ENCODE measurements at regions not wholly inside any gene's neighbourhood (a gene's known extent, or its start where the extent isn't known, plus 50 kb on each side); places are given as distances from the start of the nearest gene placed in this dataset.
"Not testable (repeated sequence)": the region's sequence is repeated elsewhere in the genome, so short reads cannot be mapped to it uniquely, and the experiment has no call there.

DNA sequence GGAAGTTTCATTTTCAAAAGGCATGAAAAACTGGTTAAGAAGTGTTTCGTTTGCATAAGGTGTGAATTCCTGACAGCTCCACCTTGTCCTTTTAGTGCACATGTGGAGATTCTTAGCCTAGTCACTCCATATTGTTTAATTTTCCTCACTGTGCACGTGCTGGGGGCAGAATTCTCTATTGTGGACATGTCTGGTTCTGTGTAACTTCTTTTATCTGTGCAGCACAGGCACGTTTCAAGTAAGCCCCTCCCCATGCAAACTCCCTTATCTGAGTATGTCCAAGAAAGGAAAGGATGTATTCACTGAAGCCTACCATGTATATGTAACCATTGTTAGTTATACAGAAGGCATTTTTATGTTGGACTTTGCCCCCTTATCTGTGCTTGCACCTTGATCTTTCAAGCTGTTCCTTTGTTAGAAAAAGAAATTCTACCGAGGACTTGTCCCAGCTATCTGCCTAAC is 1346.3 kb downstream of the REEP3 start:
- no peak for DNase-seq (ENCODE audit: insufficient read length, low spot score)
- FAIRE-seq, result no peak
- no peak for TF ChIP-seq CTCF (IDR thresholded peaks at IDR 0.05; ENCODE audit: insufficient read depth, missing control alignments)

DNA sequence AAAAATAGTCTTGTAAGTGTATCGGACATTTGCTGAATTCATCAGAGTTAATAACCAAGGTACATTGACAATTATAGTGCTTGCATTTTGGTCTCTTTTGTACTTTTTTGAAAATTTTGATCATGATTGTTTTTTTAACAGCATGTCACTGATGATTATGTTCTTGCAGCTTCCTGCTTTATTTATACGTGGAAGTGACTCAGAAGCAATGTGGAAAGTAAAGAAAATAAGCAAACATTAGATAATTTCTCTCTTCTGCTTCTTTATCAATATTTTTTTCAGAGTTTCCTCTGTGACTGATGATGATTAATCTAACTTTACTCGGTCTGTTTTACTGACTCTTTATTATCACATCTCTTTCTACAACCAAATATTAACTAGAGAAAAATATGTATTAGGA is 1351.9 kb downstream of the REEP3 start:
- no peak for TF ChIP-seq CTCF (IDR thresholded peaks at IDR 0.05; ENCODE audit: insufficient read depth, missing control alignments)
- DNase-seq (ENCODE audit: insufficient read length, low spot score), result no peak
- FAIRE-seq, result no peak

DNA sequence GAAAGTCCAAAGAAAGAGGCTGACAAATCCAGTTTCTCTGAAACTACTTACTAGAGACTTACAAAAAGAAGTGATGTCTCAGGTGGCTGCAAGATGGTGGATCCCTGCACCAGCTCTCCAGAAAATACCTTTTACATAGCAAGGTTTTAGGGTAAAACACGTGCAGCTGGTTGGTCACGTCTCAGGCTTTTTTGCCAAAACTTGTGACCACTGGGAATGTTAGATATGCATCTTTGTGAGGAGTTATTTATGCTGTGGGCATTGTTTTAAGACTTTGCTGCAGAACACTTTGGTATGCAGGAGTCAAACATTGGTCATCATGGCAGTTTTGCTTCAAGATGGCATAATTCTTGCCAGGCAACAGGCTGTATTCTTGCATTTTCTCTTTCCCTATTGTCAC is 1352.8 kb downstream of the REEP3 start:
- FAIRE-seq, result no peak
- no peak for DNase-seq (ENCODE audit: insufficient read length, low spot score)
- TF ChIP-seq CTCF (IDR thresholded peaks at IDR 0.05; ENCODE audit: insufficient read depth, missing control alignments), result no peak

DNA sequence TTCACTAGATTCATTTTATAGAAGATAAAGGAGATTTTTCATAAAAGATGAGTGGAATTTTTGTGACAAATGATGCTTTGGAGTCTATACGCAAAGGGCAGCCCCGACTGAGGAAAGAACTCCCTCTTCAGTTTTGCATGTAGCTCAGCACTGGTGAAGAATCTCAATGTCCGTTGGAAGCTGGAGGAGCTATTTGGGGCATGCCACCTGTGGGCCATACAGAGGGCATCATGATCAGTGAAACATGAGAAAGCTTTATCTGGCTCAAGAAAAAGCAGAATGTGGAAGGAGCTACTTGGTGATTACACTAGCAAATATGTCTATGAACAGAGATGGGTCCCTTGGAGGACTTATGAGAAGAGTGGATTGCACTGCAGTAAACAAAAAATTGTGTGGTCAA is 1359.3 kb downstream of the REEP3 start:
- FAIRE-seq (no peak), DNase-seq (ENCODE audit: insufficient read length, low spot score) (no peak)
- no peak for TF ChIP-seq CTCF (IDR thresholded peaks at IDR 0.05; ENCODE audit: insufficient read depth, missing control alignments)

GRCh38 chr10:64881257-64881656 is 1360.1 kb downstream of the REEP3 start:
- DNase-seq (ENCODE audit: insufficient read length, low spot score) (no peak), FAIRE-seq (no peak)
- TF ChIP-seq CTCF (IDR thresholded peaks at IDR 0.05; ENCODE audit: insufficient read depth, missing control alignments), result no peak

DNA sequence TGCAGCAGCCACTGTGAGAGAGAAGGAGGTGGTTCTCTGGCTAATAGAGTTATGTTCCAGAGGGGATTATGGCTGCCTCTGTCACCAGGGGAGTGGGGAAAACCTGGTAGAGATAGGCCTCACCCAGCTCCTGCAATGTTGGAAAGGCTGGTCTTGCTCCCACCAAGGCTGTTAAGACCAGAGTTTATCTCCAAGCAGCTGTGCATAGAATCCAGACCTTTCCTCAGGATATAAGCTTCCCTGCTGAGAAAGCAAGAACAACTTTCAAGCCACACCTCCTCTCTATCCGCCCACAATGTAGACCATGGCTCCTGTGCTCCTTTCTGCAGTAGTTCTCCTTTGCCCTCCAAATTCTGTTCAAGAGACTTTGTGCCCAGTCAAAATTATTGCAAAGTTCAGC is 1375.4 kb downstream of the REEP3 start:
- no peak for TF ChIP-seq CTCF (IDR thresholded peaks at IDR 0.05; ENCODE audit: insufficient read depth, missing control alignments)
- FAIRE-seq (no peak), DNase-seq (ENCODE audit: insufficient read length, low spot score) (no peak)

GRCh38 chr10:64906311-64906710 is 1385.1 kb downstream of the REEP3 start:
- DNase-seq (ENCODE audit: insufficient read length, low spot score); FAIRE-seq: not testable (repeated sequence)

DNA sequence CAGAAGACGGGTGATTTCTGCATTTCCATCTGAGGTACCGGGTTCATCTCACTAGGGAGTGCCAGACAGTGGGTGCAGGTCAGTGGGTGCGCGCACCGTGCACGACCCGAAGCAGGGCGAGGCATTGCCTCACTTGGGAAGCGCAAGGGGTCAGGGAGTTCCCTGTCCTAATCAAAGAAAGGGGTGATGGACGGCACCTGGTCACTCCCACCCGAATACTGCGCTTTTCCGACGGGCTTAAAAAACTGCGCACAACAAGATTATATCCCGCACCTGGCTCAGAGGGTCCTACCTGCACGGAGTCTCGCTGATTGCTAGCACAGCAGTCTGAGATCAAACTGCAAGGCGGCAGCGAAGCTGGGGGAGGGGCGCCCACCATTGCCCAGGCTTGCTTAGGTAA is 1403.1 kb downstream of the REEP3 start:
- DNase-seq (ENCODE audit: insufficient read length, low spot score); FAIRE-seq: not testable (repeated sequence)

All from D721Med (cell line).